Heart right ventricle (tissue), 16 donors: ENCODE measurements at regions not wholly inside any gene's neighbourhood (a gene's known extent, or its start where the extent isn't known, plus 50 kb on each side); places are given as distances from the start of the nearest gene placed in this dataset.

Experiments used
- ATAC-seq, 8 donors: fragments of 200-7000 bp; cut with Tn5 transposase; one replicate each; pipeline ENCODE4 v1.9.1; 2020; ENCODE audit warnings: mild to moderate bottlenecking in 8 of 8, moderate library complexity in 8 of 8, moderate number of reproducible peaks in 1 of 8
- DNase-seq, 2 donors: peaks; one replicate each; pipeline ENCODE4 v3.0.0-alpha.2; 2020
- H3K27ac ChIP-seq, 10 donors: fragments of 200-600 bp; sonication (generic) in 2 of 10; one replicate each; pipeline versions ENCODE4 v1.5.0 to v1.8.0; 2020 to 2022; ENCODE audit warnings: mild to moderate bottlenecking in 3 of 10
- H3K27me3 ChIP-seq, 7 donors: fragments of 200-600 bp; one replicate each; pipeline ENCODE4 v1.8.0; 2021 to 2022; ENCODE audit warnings: mild to moderate bottlenecking in 2 of 7
- H3K36me3 ChIP-seq, 9 donors: fragments of 200-600 bp; sonication (generic) in 1 of 9; one replicate each; pipeline versions ENCODE4 v1.5.0 to v1.8.0; 2020 to 2022; ENCODE audit warnings: mild to moderate bottlenecking in 2 of 9
- H3K4me1 ChIP-seq, 9 donors: fragments of 200-600 bp; sonication (generic) in 1 of 9; one replicate each; pipeline versions ENCODE4 v1.5.0 to v1.8.0; 2020 to 2022; ENCODE audit warnings: mild to moderate bottlenecking in 4 of 9
- H3K4me3 ChIP-seq, 10 donors: fragments of 200-600 bp; sonication (generic) in 2 of 10; one replicate each; pipeline versions ENCODE4 v1.5.0 to v1.8.0; 2020 to 2022; ENCODE audit warnings: mild to moderate bottlenecking in 7 of 10, moderate library complexity in 2 of 10
- H3K9me3 ChIP-seq, 11 donors: fragments of 200-600 bp in 10 of 11; sonication (generic) in 2 of 11; one replicate each; pipeline versions ENCODE4 v1.5.0 to v1.8.0; 2013 to 2022; ENCODE audit warnings: mild to moderate bottlenecking in 2 of 11, control low read depth in 1 of 11, moderate library complexity in 1 of 11
- WGBS, 2 donors: extraction: QIAGEN DNeasy Blood & Tissue Kit; methylation state at CpG; one replicate each; pipeline ENCODE4 v1.1.7; 2013; ENCODE audit warnings: inconsistent platforms in 1 of 2; 5-methylcytosine and 5-hydroxymethylcytosine counted together
- intact Hi-C, 10 donors: fragments of 100-400 bp; cut with DNase I; formaldehyde crosslinking; loops; one replicate each; pipeline versions ENCODE4 v1.11.1 to v1.14.2; 2022
- TF ChIP-seq, protein P1 (sequence below), 9 donors: fragments of 200-600 bp; sonication (generic) in 2 of 9; IDR thresholded peaks; one replicate each; pipeline versions ENCODE4 v1.5.0 to v1.8.0; 2021 to 2022; ENCODE audit warnings: antibody characterized with exemption in 9 of 9, mild to moderate bottlenecking in 5 of 9, moderate library complexity in 1 of 9
- donor health status: Arrhythmogenic right ventricular cardiomyopathy.
- donor health status: ischemic (EF 13 %, LVEDD 7.1; RV severe dilation, severe dysfunction).
- donor health status: healthy with polysubstance abuse.
- donor health status: DM: no; HTN: yes; CAD: no.
- donor health status: DM: no; HTN: no; CAD: no.
- donor health status: ischemic (EF 25% LVEDD 6.9; RV normal size, moderate dysfunction).
- donor health status: ischemic (EF 25% LVEDD 5.7; RV mildly dilated, moderate dysfunction).
- donor health status: healthy.
- donor health status: DM: yes; HTN: yes; CAD: no.
- donor health status: Ischemic cardiomyopathy.
- donor health status: ischemic (EF 35%, LVEDD 5.7; RV mildly dilated, moderate dysfunction).
- donor health status: nonischemic (EF 11% LVEDD 7.7; RV severe dilation, severe dysfunction).
- donor health status: DM: yes; HTN: yes; CAD: no.
- donor health status: PGD.
- donor health status: ischemic (EF 29% LVEDD 5.4; RV normal size, mild dysfunction).
- donor health status: nonischemic (EF 23%, LVEDD 6.1; RV moderate dilation, normal function).

DNA sequence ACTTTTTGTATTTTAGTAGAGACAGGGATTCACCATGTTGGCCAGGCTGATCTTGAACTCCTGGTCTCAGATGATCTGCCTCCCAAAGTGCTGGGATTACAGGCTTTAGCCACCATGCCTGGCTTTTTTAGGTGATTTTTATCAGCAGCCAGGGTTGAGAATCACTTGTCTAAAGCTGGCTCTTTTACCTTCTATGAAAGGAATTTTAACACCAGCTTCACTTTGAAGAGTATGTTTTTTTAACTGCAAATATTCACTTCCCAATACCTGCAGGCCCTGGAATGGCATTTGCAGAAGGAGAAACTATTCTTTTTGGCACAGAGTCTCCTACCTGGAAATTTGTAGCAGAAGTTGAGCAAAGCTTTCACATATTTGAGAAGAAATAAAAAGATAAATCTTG lies 63.6 kb upstream of the NAA20 start:
- Histone ChIP-seq H3K27ac (no peak overlapping the region), H3K9me3 (no peaks in the 10 kb centered on the region), H3K4me3 (no peak overlapping the region), H3K36me3 (peaks cover 0 to 100% (median 32%) of the 10 kb centered on the region in 9 donors), H3K4me1 (peaks cover 0 to 30% (median 13%) of the 10 kb centered on the region in 9 donors), H3K27me3 (no peaks in the 10 kb centered on the region)
- no peak for ATAC-seq
- intact Hi-C loops: no loop called here
- TF ChIP-seq, protein P1, sequence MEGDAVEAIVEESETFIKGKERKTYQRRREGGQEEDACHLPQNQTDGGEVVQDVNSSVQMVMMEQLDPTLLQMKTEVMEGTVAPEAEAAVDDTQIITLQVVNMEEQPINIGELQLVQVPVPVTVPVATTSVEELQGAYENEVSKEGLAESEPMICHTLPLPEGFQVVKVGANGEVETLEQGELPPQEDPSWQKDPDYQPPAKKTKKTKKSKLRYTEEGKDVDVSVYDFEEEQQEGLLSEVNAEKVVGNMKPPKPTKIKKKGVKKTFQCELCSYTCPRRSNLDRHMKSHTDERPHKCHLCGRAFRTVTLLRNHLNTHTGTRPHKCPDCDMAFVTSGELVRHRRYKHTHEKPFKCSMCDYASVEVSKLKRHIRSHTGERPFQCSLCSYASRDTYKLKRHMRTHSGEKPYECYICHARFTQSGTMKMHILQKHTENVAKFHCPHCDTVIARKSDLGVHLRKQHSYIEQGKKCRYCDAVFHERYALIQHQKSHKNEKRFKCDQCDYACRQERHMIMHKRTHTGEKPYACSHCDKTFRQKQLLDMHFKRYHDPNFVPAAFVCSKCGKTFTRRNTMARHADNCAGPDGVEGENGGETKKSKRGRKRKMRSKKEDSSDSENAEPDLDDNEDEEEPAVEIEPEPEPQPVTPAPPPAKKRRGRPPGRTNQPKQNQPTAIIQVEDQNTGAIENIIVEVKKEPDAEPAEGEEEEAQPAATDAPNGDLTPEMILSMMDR (IDR thresholded peaks at IDR 0.05): no peak
- DNase-seq: no peak

DNA sequence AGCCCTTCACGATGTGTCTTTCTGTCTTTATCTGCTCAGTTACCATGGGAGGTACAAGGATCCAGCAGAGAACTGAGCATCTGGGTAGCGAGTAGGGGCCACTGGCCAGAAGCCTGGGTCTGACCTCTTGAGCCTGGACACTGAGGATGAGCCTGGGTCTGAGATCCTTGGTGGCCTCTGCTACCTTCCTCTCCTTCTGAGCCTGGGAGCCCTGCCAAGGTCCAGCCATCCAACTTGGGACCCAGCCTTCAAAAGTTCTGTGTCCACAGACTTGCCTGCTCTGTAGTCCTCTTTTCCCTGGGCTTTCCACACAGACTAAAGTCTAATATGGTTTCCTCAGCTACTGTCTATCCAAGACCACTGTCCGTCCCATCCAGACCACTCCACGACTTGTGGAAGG lies 60.2 kb upstream of the NAA20 start:
- Histone ChIP-seq H3K4me3 (no peak overlapping the region), H3K27me3 (no peaks in the 10 kb centered on the region), H3K36me3 (peaks cover 0 to 100% (median 55%) of the 10 kb centered on the region in 9 donors), H3K9me3 (no peaks in the 10 kb centered on the region), H3K27ac (no peak overlapping the region), H3K4me1 (peaks cover 0 to 14% (median 4%) of the 10 kb centered on the region in 9 donors)
- WGBS, 2 donors: 92 to 94% methylated on average over 4 of the region's 4 CpGs
- intact Hi-C loops: no loop called here
- DNase-seq (no peak), ATAC-seq (no peak)
- TF ChIP-seq, protein P1 (IDR thresholded peaks at IDR 0.05): no peak

DNA sequence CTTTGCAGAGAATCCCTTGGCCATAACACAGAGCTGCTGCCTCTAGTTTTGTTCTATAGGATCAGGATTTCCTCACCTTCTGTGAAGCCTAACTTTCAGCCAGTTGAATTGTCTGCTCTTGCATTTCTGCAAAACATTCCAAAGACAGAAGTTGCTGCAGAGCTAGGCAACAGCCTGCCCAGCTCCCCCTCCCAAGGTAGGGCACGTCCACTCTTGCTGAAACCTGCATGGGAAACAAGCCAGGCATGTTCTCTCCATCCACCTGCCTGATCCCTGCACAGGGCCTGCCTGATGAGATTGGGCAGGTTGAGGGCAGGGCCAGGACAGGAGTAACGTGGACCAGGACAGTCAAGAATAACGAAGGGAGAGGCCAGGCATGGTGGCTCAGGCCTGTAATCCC lies 58.9 kb upstream of the NAA20 start:
- intact Hi-C loops: no loop called here
- no peak overlapping the region for H3K27ac ChIP-seq
- WGBS, 2 donors: 94 to 96% methylated on average over 3 of the region's 3 CpGs
- H3K4me3 ChIP-seq: no peak overlapping the region
- TF ChIP-seq, protein P1 (IDR thresholded peaks at IDR 0.05): no peak
- DNase-seq (no peak), ATAC-seq (no peak)
- H3K36me3 ChIP-seq: peaks cover 0 to 100% (median 62%) of the 10 kb centered on the region in 9 donors
- H3K4me1 ChIP-seq: peaks cover 0 to 7% (median 0%) of the 10 kb centered on the region in 9 donors
- H3K9me3 ChIP-seq: no peaks in the 10 kb centered on the region
- H3K27me3 ChIP-seq: no peaks in the 10 kb centered on the region

DNA sequence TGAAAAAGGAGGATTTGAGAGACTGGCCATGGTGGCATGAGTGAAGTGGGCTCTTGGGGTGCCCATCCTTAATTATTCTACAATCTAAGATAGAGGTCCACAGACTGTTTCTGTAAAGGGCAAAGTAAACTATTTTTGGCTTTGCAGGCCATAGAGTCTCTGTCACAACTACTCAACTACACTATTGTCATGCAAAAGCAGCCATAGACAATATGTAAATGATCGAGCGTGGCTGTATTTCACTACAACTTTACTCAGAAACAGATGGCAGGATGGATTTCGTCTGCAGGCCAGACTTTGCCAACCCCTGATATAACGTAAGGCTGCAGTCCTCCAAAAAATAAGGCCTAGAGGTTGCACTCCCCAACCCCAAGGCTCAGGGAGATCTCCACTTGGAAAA lies 58.2 kb upstream of the NAA20 start:
- H3K36me3 ChIP-seq: peaks cover 0 to 100% (median 65%) of the 10 kb centered on the region in 9 donors
- intact Hi-C loops: no loop called here
- TF ChIP-seq, protein P1 (IDR thresholded peaks at IDR 0.05): no peak
- ATAC-seq: no peak
- H3K27me3 ChIP-seq: no peaks in the 10 kb centered on the region
- H3K4me3 ChIP-seq: no peak overlapping the region
- H3K4me1 ChIP-seq: peaks cover 0 to 11% (median under 1%) of the 10 kb centered on the region in 9 donors
- no peak overlapping the region for H3K27ac ChIP-seq
- 84 to 93% methylated on average over 4 of the region's 4 CpGs for WGBS, 2 donors
- H3K9me3 ChIP-seq: no peaks in the 10 kb centered on the region
- no peak for DNase-seq
